Epithelial cell of esophagus (primary cell): ENCODE measurements at regions not wholly inside any gene's neighbourhood (a gene's known extent, or its start where the extent isn't known, plus 50 kb on each side); places are given as distances from the start of the nearest gene placed in this dataset.

ENCODE experiments used
- DNase-seq: peaks from one replicate; pipeline ENCODE4 v3.0.0; 2010; ENCODE audit warnings: low read depth
- H3K4me3 ChIP-seq: 2 replicates; pipeline ENCODE4 v1.5.1; 2011; ENCODE audit warnings: mild to moderate bottlenecking, low read length, control low read depth
- TF ChIP-seq, protein P1 (sequence below): IDR thresholded peaks from 2 replicates; pipeline ENCODE4 v1.5.1; 2011; ENCODE audit warnings: low read depth, mild to moderate bottlenecking, low read length, control low read depth, inconsistent platforms; ENCODE audit not compliant: insufficient read depth; ENCODE audit errors: missing control alignments

DNA sequence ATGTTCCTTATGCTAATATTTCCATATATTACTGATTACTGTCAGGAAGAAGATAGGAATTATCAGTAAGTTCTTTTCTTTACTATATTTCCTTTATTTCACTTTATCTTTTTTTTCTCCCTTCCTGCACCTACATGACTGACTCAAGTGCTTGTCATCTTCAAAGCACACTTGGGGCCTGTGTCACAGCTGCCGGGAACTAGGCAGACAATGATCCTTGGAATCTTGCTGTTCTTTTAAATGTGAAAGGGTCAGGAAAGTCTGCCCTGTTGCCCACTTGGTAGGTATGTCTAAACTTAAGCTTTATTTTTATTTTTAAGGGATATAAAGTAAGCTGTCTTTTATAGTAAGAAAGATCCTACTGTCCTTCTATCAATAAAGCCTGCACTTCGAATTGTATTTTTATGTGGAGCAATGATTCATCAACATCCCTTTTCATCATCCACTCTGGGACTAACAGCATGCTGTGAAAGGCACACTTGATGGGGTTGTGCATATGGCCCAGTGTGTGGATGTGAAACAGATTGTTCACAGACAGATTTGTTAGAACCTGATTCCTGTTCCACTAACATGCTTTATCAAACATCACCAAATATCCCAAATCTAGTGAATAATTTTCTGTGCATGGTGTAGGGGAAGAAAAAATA is 556.9 kb downstream of the DNAJB9 start:
- H3K4me3 ChIP-seq, result no peak overlapping the region
- TF ChIP-seq, protein P1, sequence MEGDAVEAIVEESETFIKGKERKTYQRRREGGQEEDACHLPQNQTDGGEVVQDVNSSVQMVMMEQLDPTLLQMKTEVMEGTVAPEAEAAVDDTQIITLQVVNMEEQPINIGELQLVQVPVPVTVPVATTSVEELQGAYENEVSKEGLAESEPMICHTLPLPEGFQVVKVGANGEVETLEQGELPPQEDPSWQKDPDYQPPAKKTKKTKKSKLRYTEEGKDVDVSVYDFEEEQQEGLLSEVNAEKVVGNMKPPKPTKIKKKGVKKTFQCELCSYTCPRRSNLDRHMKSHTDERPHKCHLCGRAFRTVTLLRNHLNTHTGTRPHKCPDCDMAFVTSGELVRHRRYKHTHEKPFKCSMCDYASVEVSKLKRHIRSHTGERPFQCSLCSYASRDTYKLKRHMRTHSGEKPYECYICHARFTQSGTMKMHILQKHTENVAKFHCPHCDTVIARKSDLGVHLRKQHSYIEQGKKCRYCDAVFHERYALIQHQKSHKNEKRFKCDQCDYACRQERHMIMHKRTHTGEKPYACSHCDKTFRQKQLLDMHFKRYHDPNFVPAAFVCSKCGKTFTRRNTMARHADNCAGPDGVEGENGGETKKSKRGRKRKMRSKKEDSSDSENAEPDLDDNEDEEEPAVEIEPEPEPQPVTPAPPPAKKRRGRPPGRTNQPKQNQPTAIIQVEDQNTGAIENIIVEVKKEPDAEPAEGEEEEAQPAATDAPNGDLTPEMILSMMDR, result no peak
- peak; percentile 18 for DNase-seq

DNA sequence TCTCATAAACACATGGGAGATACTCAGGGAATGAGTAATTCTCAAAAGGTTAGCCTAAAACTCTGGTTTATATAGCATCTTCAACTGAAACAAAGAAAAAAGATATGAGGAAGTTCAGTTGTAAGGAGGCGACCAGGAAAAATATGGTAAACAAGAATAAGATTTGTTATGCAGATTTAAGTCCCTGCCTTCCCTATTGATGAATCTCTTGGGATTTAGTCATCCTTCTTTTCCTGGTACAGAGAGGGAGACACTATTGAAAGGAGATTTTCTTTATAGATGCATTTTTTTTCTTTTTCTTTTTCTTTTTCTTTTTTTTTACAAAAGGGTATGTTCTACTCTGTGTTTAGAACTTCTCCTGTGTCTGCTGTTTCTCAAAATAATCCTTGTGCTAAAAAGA is 557.5 kb downstream of the DNAJB9 start:
- DNase-seq, result no peak
- TF ChIP-seq, protein P1, result no peak
- H3K4me3 ChIP-seq, result no peak overlapping the region

DNA sequence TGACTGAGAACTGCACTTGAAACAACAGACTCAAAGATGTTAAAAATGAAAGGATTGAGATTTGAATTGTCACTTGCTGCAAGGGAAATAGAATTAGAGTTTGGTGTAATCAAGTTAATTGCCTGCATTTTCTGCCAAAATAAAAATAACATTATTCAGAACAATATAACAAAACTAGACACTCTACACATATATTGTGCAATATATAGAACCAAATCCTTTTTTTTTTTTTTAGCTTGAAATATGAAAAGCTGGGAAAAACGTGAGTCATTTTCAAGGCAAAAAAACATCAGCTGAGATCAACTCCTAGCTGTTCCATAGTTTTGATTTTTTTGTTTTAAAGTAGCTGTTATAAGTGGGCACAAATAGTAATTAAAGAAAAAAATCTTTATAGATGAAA is 561.5 kb downstream of the DNAJB9 start:
- TF ChIP-seq, protein P1, result no peak
- H3K4me3 ChIP-seq, result no peak overlapping the region
- no peak for DNase-seq

DNA sequence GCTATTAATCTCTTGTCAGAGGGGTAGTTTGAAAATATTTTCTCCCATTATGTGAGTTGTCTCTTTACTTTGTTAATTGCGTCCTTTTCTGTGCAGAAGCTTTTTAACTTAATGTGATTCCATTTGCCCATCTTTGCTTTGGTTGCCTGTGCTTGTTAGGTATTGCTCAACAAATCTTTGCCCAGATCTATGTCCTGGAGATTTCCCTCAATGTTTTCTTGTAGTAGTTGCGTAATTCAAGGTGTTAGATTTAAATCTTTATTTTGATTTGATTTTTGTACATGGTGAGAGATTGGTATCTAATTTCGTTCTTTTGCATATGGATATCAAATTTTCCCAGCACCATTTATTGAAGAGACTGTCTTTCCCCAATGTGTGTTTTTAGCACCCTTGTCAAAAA is 567.2 kb downstream of the DNAJB9 start:
- H3K4me3 ChIP-seq, result no peak overlapping the region
- DNase-seq, result no peak
- TF ChIP-seq, protein P1, result no peak

DNA sequence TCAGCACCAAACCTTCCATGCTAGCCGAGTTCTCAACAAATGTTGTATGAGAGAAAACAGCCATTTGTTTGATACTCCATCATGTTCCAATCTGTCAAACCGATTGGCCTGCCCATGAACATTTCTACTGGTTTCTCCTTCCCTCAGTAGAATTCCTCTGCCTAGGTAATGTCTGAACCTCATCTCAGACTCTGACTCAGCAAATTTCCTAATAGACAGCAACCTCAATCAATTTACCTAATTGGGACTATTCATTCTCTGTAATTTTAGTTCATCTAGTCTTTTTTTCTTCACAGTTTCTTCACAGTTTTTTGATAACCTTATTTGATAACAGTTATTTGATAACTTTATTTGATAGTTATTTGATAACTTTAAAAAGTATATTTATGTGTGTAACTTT is 585.1 kb downstream of the DNAJB9 start:
- DNase-seq, result no peak
- TF ChIP-seq, protein P1, result no peak
- H3K4me3 ChIP-seq, result no peak overlapping the region

DNA sequence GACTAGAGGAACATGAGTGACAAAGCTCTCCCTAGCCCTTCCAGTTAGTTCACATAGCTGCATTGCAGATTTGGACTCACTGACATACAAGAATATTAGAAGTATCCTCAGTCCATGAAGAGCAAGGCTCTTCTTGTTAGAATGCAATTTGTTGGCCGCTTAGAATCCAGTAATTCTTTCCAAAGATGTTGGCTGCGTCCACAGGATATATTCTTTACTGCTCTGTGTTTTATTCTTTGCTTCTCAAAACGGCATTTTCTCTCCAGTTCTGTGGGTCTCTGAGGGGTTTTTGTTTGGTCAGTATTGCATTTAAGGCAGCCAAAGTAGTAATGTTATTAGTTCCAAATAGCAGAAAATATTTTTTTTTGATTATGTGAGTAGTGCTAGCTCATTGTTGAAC is 588.6 kb downstream of the DNAJB9 start:
- DNase-seq, result no peak
- no peak overlapping the region for H3K4me3 ChIP-seq
- TF ChIP-seq, protein P1, result no peak

DNA sequence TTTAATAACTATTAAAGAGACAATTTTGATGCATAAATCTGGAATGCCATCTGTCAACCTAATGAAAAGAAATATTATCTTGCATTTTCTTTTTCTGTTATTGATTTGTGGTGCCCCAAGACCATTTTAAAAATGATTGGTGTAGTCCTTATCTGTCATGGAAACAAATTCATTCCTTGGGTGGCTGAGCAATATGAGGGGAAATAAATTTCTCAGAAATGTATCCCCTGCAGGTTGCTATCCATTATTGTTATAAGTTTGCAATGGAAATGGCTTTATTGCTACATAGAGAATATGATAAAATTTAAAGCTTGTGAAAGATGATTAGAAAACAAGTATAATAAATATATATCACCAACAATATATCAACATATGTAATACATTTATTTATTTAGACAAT is 607.0 kb downstream of the DNAJB9 start:
- H3K4me3 ChIP-seq, result no peak overlapping the region
- no peak for DNase-seq
- TF ChIP-seq, protein P1, result no peak
